Ramos (cell line): ENCODE measurements at regions not wholly inside any gene's neighbourhood (a gene's known extent, or its start where the extent isn't known, plus 50 kb on each side); places are given as distances from the start of the nearest gene placed in this dataset.

Experiments used
- in situ Hi-C: fragments of 300-500 bp; cut with MboI; formaldehyde crosslinking; loops from one replicate; pipeline ENCODE4 v1.14.3; 2022; ENCODE audit warnings: low sequenced_read_pairs; ENCODE audit not compliant: unreplicated experiment

DNA sequence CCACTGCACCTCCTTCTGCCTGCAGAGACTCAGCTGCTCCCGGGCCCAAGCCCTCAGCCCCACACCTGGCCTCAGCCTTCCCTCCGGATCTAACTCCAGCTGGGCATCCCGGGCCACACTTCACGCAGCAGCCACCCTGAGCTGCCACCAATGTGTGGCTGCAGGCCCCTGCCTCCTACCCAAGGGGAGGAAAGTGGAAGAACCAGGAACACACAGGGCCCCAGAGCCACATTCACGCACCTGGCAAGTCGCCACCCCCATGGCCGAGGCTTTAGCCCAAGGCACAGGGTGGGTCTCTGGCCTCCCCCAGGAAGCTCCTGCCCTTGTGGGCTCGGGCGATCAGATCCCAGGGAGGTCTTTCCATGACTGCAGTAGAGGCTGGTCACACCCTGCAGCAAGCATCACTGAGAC is 345.6 kb downstream of the CTTN start:
- in situ Hi-C loops: no loop called here

DNA sequence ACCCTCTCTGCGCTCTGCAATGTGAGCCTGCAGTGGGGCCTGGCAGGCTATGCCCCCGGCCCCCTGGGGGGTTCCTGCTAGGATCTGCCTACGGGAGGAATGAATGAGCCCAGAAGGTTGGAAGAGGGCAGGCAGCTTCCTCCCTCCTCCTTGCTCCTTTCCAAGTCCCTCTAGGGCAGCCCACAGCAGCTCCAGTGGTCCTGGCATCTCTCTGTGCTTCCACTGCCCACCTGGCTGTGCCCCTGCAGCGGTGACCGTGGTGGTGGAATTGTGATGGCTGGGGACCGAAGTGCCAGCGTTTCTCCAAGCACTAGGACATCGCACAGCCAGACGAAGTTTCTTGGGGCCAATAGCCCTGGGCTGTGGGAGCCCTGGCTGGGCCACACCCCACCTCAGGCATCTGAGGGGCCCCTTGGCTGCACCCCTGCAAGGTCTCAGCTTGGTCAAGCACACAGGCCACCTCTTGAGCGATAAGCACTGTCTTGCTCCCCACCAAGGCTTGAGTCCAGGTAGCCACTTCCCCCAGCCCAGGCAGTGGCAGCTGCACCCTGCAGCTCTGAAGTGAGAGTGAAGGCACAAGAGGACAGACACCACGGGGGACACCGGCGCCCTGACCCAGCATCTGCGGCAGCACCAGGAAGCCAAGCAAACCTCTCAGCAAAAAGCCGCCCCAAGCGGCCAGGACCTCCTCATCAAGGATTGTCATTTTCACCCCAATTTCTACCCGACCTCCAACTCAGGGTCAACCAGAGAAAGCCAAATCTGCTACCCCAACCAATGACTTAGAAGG is 346.3 kb downstream of the CTTN start:
- in situ Hi-C loops: no loop called here

DNA sequence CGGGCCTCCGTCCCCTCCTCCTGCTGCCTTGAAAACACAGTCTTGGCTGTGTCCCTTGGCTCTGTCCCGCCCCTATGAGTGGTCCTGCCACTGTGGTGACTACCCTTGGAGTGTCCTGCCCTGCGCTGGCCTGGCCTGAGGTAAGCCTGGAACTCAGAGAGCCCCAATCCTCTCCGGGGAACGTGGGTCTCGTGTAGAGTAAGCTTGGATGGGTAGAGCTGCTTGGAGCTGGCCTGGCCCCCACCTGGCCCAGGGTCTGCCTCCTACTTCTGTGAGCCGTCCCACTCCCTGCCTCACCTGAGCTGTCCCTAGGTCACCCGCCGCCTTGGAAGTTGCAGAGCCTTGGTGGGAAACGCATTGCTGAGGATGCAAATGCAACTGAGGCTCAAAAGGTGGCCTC is 347.1 kb downstream of the CTTN start:
- in situ Hi-C loops: no loop called here

DNA sequence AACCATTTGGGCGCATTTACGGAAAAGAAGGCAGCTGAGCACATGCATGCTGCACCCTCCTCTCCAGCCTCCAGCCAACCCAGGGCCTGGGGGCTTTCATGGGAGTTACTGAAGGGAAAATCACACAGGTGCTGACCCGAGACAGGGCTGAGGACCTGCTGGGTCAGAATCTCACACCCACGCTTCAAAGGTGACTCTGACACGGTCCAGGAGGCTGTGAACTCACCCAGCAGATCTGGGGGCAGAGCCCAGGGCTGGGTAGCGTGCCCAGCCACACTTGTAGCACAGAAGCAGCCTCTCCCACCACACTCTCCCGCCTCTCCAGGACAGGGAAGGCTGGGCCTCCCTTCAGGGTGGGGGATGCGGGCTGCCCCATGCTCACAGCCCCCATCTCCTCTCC is 347.6 kb downstream of the CTTN start:
- in situ Hi-C loops: no loop called here

DNA sequence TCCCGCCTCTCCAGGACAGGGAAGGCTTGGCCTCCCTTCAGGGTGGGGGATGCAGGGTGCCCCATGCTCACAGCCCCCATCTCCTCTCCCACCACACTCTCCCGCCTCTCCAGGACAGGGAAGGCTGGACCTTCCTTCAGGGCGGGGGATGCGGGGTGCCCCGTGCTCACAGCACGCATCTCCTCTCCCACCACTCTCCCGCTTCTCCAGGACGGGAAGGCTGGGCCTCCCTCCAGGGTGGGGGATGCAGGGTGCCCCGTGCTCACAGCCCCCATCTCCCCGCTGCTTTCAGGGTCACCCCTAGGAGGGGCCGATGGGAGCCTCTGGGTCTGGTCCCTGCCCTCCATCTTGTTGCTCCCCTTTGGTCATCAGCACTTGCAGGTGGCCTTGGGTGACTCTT is 348.0 kb downstream of the CTTN start:
- in situ Hi-C loops: no loop called here

DNA sequence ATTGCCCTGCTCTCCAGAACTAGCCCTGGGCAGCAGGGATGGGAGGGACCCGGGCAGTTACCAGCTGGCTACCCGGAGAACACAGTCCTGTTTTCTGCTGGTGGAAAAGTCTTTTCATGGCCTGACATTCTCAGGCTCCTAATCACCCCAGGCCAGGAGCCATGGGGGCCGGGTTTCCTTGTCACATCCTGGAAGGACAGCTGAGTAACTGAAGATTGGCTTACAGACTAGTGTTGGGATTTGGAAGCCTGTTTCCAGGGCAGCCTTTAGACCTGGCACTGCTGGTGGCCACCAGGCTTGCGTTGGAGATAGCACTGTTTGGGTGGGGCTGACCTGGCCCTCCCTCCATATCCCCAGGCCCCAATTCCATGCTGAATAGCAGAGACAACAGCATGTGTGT is 349.0 kb downstream of the CTTN start:
- in situ Hi-C loops: no loop called here

DNA sequence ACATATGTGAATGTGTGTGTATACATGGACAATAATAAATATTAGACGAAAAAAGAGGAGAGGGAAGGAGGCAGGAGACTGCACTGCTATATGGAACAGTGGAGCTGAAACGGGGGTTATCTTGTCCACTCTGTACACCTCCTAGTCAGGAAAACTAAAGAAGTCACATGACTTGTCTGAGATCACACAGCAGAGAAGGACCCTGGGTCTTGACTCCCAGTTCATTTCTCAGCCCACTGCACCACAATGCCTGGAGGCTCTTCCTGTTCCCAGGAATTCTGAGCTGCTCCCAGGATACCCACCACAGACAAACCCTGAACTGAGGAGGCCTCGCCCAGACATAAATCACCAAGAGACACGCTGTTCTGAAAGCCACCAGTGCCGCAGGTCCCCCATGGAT is 349.6 kb downstream of the CTTN start:
- in situ Hi-C loops: no loop called here

DNA sequence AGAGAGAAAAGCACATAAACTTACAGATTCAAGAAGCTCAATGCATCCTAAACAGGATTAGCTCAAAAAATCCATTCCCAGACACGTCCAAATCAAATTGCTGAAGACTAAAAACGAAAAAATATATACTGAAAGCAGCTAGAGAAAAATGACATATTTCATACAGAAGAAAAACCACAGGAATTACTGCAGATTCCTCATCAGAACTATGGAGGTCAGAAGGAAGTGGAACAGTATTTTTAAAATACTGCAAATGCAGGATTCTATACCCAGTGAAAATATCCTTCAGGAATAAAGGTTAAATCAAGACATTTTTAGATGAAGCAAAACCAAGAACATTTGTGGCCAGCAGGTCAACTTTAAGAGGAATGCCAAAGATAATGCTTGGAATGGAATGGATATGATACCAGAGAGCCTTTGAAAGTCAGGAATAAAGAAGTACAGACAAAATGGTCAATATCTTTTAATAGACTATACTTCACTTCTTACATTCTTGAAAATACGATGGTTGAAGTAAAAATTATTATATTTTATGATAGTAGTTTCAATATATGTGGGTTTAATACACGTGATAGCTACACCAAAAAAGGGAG is 352.9 kb downstream of the CTTN start:
- in situ Hi-C loops: loop anchor here (10.0 kb wide), 1 partner anchor 276 kb away; no protein-coding TSS in a partner anchor

DNA sequence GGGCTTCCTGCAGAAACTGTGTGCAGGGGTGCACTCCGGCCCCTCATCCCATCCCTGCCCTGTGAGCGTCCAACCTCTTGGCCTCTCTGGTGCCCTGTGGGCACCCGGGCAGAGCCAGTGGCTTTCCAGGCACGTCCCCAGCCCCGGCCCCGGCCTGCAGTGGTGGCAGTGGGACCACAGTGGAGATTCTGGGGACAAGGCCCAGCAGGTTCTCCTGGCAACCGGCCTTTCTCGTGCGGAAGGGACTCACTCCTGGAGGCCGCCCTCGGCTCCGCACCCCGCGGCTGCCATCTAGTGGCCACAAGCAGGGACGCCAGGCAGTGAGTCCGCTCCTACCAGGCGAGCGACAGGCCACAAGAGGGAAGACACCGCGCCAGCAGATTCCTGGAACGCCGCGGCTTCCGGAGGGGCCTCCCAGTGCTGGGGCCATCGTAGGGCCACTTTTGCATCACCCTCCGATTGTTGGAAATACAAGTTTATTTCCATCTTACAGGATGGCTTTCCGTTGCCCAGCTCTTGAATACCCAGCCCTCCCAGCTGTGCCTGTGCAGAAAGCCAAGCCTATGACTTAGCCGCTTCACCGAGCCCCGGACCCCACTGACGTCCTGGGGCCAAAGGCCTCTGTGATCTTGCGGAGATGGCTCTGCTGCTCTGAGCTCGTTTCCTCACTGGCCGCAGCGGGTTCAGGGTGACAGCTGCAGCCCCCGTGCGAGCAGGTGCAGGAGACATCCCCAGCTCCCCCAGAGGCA is 357.3 kb downstream of the CTTN start:
- in situ Hi-C loops: loop anchor here (10.0 kb wide), 1 partner anchor 281 kb away; no protein-coding TSS in a partner anchor

DNA sequence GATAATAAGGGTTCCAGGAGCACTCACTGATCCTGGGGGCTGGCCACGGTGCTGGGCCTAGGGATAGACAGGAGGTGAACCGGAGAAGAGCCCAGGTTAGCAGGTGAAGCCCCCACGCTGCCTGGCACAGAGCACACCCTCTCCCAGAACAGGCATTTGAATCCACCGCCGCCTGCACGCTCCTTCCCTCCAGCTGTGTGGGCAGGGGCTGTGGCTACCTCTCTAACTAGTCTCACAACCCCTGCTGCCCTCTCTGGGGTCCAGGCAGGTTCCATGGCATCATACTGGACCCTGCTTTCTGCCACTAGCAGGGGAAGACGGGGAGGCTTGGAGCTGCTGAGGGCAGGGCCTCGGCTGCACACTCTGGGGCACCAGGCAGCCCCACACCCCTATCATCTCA is 358.0 kb downstream of the CTTN start:
- in situ Hi-C loops: loop anchor here (10.0 kb wide), 1 partner anchor 282 kb away; no protein-coding TSS in a partner anchor

DNA sequence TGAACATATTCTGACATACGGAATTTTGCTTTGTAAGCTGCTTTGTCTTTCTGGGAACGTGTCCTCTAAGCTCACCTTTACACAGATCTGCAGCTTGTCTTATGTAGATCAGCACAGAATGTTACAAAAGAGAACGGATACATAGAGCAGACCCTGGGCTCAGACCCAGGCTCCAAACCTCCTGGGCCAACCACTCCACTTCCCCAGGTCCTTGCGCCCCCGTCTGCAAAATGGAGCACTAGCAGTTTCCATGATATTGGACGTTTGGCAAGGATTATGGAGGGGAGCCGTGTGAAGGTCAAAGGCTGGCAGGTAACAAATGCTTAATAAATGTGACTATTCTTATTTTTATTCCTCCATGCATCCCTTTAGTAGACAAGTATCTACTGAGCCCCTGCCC is 358.4 kb downstream of the CTTN start:
- in situ Hi-C loops: loop anchor here (10.0 kb wide), 1 partner anchor 282 kb away; no protein-coding TSS in a partner anchor

DNA sequence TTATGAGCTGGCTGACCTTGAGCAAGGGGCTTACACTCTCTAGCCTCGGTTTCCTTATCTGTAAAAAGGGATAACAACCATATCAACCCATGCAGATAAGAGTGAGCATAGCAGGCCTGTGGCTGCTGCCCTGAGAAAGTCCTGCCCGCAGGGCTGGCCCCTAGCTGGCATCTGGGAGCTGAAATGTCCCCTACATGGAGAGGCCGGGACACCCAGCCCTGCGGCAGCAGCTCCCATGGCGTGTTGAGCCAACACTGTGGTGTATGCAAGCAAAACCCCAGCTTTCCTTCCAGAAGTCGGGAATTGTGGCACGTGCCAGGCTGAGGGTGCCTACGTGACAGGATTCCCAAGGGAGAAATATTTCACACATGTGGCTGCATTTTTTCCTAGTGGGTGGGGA is 358.9 kb downstream of the CTTN start:
- in situ Hi-C loops: loop anchor here (10.0 kb wide), 1 partner anchor 282 kb away; no protein-coding TSS in a partner anchor

DNA sequence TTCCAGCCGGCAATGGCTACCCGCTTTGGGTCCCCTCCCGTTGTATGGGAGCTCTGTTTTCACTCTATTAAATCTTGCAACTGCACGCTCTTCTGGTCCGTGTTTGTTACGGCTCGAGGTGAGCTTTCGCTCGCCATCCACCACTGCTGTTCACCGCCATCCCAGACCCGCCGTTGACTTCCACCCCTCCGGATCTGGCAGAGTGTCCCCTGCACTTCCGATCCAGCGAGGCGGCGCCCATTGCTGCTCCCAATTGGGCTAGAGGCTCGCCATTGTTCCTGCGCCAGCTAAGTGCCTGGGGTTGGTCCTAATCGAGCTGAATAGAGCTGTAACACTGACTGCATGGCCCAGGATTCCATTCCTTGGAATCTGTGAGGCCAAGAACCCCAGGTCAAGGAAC is 359.9 kb downstream of the CTTN start:
- in situ Hi-C loops: loop anchor here (10.0 kb wide), 1 partner anchor 283 kb away; no protein-coding TSS in a partner anchor

DNA sequence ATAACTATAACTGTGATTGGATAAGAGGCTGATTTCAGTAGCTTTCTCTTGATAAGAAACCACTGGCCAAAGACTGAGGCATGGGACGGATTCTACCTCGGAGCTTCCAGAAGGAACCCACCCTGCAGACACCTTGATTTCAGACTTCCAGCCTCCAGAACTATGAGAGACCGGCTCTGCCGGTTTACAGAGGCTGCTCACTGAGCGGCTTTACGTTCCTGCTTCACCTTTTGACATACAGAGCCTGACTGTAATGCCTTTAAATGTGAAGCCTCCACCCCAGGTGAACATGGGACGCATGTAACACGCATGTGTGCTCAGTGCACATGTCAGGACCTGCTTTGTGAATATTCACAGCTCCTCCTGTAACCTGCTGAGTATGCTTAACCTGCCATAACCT is 361.5 kb downstream of the CTTN start:
- in situ Hi-C loops: loop anchor here (10.0 kb wide), 1 partner anchor 285 kb away; no protein-coding TSS in a partner anchor

DNA sequence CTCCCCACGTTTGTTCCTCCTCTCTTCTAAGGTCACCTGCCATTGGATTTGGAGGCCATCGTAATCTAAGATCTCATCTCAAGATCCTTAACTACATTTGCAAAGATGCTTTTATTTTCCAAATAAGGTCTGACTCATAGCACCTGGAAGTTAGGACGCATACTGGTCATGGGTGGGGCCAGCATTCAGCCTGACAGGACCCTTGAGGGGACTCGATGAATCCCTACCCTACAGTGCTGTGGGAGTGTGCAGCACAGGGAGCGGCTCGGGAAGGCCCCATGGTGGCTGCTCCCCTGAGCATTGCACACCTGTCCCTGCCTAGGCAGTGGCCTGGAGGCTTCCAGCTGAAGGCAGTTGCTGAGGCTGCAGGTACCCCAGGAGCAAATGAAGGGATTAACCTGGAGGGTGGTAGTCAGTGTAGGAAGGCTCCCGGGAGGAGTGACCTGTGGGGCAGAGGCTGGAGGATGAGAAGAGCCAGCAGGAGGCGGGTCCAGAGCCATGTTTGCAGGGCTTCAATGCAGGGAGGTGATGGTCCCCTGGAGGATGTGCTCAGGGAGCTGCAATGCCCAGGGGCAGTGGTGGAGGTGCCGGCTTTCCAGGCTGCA is 362.2 kb downstream of the CTTN start:
- in situ Hi-C loops: no loop called here

DNA sequence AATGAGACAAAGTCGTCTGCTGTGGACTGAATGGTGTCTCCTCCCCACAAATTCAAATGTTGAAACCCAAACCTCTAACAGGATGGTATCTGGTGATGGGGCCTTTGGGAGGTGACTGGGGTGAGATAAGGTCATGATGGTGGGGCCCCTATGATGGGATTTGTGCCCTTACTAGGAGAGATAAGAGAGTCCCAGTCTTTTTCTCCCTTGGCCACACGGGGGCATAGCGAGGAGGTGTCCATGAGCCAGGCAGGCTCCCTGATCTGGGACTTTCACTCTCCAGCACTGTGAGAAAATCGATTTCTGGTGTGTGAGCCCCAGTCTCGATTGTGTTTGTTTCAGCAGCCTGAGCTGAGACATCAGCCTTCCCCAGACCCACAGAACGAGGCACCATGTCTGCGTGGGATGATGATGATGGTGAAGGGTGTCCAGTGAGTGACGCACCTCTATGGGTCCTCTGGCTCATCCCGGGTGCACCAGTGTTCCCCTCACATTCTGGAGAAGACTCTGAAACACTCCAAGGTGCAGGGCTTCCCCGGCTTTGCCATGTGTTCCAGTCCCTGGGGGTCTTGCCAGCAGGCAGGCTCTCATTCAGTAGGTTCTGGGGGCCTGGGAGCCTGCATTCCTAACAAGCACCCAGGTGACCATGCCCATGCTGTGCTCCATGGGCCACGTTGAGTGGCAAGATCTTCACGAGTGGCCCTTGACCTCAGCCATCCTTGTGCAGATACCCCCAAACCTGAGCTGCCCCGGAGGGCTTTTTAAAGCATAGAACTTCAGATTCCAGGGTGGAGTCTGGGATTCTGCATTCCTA is 363.0 kb downstream of the CTTN start:
- in situ Hi-C loops: no loop called here

DNA sequence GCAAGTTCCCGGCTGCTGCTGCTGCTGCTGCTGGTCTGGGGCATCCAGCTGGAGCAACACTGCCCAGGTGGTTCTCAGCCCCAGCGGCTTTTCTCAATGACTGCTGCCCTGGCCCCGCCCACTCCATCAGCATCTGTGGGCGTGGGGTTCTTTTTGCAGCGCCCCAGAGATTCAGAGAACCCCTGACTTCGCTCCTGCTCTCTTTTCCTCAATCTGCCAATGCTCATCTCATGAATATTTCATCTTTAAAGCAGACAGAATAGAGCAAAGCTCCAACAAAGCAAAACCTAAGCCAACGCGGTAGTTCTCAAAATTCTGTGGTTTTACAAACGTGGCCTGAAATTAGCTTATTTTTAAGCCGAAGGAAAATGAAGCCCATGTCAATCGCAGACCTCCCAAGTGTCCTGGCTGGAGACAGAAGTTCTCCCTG is 363.6 kb downstream of the CTTN start:
- in situ Hi-C loops: no loop called here

DNA sequence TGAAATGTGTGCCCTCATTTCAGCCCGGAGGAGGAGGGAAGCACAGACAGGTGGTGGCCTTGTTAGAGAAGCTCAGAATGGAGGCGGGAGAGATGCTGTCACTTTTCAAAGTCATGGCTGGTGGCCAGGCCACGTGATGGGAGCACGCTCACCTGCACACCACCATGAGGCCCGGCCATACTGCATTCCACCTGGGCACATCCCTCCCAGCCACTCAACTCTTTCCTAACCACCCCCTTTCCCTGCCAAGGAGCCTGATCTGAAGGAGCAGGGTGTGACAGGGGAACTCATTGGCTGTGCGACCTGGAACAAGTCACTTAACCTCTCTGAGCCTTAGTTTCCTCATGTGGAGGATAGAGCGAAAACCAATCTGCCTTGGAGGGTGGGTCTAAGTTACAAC is 364.5 kb downstream of the CTTN start:
- in situ Hi-C loops: no loop called here

DNA sequence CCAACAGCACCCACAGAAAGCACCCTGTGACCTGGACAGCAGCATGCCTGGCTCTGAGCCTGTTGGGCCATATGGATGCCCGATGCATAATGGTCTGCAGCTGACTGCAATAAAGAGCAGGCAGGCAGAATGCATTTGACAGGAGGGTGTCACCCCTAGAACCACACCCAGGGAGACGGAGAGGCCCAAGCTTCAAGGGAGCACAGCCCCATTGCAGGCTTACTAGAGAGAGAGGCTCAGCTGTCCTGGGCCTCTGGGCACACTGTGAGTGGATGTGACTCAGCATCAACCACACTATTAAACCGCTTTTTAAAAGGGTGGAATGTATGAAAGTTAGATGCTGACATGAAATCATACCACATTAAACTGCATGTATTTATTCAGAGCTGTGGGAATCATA is 365.3 kb downstream of the CTTN start:
- in situ Hi-C loops: no loop called here
